Mammary epithelial cell (primary cell): ENCODE measurements at regions not wholly inside any gene's neighbourhood (a gene's known extent, or its start where the extent isn't known, plus 50 kb on each side); places are given as distances from the start of the nearest gene placed in this dataset.

Source experiments
- EZH2 ChIP-seq: IDR thresholded peaks from 2 replicates; pipeline ENCODE4 v1.6.1; 2012; ENCODE audit warnings: low read length, inconsistent platforms, borderline replicate concordance
- TF ChIP-seq, protein P1 (sequence below), 2 donors: IDR thresholded peaks in 1 of 2; conservative IDR thresholded peaks in 1 of 2; 2 replicates each; pipeline ENCODE4 v1.5.1; 2011 to 2012; ENCODE audit warnings: inconsistent platforms in 2 of 2, low read length in 2 of 2, mild to moderate bottlenecking in 2 of 2, control low read depth in 1 of 2, low read depth in 1 of 2; ENCODE audit not compliant: insufficient read depth in 1 of 2; ENCODE audit errors: extremely low read depth in 1 of 2

DNA sequence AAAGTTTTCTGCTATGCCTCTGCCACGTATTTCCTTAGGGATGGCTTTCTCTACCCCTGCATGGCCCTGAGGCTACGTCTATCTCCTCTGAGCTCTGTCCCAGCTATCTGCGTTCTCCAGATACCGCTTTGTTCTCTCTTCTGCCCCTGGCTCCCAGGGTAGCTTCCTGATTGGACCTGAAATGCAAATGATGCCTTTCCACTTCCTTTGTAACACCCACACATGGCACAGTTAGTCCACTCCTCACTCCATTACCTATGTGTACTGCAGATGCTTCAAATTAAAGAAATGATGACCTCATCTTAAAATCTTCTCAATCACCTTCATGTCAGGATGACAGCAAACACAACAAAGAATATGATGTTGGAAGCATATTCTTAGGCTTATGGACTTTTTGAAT is 138.6 kb upstream of the POGK start:
- TF ChIP-seq EZH2: no peak
- TF ChIP-seq, protein P1, sequence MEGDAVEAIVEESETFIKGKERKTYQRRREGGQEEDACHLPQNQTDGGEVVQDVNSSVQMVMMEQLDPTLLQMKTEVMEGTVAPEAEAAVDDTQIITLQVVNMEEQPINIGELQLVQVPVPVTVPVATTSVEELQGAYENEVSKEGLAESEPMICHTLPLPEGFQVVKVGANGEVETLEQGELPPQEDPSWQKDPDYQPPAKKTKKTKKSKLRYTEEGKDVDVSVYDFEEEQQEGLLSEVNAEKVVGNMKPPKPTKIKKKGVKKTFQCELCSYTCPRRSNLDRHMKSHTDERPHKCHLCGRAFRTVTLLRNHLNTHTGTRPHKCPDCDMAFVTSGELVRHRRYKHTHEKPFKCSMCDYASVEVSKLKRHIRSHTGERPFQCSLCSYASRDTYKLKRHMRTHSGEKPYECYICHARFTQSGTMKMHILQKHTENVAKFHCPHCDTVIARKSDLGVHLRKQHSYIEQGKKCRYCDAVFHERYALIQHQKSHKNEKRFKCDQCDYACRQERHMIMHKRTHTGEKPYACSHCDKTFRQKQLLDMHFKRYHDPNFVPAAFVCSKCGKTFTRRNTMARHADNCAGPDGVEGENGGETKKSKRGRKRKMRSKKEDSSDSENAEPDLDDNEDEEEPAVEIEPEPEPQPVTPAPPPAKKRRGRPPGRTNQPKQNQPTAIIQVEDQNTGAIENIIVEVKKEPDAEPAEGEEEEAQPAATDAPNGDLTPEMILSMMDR (conservative IDR thresholded peaks at IDR 0.05 in 1 of 2, IDR thresholded peaks at IDR 0.05 in 1 of 2; ENCODE audit: extremely low read depth in 1 of 2, insufficient read depth in 1 of 2, low read depth in 1 of 2, low read length in 2 of 2): no peak
